Upper lobe of left lung (tissue), 4 donors: ENCODE measurements at regions not wholly inside any gene's neighbourhood (a gene's known extent, or its start where the extent isn't known, plus 50 kb on each side); places are given as distances from the start of the nearest gene placed in this dataset.

Experiments used
- POLR2A ChIP-seq, 4 donors: fragments of 450-650 bp; IDR thresholded peaks; one replicate each; pipeline ENCODE4 v1.5.1; 2016 to 2017; ENCODE audit warnings: antibody characterized with exemption in 4 of 4, mild to moderate bottlenecking in 2 of 4
- TF ChIP-seq, protein P1 (sequence below), 6 experiments: fragments of 450-650 bp in 4 of 6; fragments of 200-600 bp in 2 of 6; sonication (generic) in 2 of 6; IDR thresholded peaks; one replicate each; pipeline ENCODE4 v1.5.1; 2016 to 2019; ENCODE audit warnings: antibody characterized with exemption in 6 of 6

DNA sequence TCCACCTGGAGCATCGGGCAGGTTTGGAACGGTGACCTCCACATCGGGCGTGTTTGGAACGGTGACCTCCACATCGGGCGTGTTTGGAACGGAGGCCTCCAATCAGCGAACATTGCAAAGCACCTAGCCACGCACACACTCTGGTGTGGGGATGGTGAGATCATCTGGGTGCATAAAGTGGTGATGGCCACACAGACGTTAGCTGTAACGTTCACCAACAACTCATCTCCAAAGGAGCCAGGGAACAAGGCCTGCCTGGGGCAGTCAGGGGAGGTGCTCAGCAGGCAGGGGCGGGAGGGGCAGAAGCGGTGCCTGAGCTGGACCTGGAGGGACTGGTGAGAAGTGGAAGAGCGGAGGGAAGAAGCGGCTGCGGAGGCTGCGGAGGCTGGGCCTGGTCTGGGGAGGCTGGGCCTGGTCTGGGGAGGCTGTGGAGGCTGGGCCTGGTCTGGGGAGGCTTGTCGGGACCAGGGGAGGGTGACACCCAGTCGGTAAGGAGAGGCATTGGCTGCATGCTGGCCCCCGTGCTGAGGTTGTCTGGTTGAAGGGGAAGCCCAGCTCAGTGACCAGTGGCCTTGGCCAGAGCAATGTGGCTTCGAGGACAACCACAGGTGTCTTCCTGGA lies 89.9 kb downstream of the PSMB1 start:
- TF ChIP-seq, protein P1, sequence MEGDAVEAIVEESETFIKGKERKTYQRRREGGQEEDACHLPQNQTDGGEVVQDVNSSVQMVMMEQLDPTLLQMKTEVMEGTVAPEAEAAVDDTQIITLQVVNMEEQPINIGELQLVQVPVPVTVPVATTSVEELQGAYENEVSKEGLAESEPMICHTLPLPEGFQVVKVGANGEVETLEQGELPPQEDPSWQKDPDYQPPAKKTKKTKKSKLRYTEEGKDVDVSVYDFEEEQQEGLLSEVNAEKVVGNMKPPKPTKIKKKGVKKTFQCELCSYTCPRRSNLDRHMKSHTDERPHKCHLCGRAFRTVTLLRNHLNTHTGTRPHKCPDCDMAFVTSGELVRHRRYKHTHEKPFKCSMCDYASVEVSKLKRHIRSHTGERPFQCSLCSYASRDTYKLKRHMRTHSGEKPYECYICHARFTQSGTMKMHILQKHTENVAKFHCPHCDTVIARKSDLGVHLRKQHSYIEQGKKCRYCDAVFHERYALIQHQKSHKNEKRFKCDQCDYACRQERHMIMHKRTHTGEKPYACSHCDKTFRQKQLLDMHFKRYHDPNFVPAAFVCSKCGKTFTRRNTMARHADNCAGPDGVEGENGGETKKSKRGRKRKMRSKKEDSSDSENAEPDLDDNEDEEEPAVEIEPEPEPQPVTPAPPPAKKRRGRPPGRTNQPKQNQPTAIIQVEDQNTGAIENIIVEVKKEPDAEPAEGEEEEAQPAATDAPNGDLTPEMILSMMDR (IDR thresholded peaks at IDR 0.05) = no peak
- TF ChIP-seq POLR2A (IDR thresholded peaks at IDR 0.05) = no peak
